ENCODE measurements at regions not wholly inside any gene's neighbourhood (a gene's known extent, or its start where the extent isn't known, plus 50 kb on each side); places are given as distances from the start of the nearest gene placed in this dataset.

DNA sequence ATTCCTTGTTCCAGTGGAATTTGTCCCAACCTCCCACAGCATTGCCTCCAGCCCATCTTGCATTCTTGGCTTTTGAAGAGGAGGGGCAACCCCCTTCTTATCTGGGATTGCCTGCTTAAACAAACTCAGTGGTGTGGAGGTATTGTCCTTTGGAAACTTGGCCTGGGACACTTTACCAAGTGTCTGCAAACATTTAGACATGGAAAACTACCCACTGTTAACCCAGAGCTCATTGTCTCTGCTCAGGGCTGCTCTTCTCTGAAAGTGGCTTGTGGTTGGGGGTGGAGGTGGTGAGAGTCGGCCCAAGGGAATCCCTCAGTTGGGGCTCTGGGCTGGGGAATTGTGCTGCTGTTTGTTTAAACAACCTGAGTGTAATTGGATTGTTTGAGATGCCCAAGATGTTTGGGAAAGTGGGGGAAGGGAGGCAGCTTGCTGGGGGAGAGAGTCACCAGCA is 178.3 kb upstream of the GATA6 start:
- BruUV-seq (replicated peaks), result no TSS peak
- dilution Hi-C loops (cut with HindIII; ENCODE audit: low sequenced_read_pairs, unreplicated experiment) (no loop called here), in situ Hi-C loops (cut with MboI; ENCODE audit: low sequenced_read_pairs) (no loop called here), intact Hi-C loops (cut with micrococcal nuclease) (no loop called here)
- ATAC-seq (ENCODE audit: low read depth) (no peak), DNase-seq (no peak)
- 20% methylated on average over 1 of the region's 1 CpG; no CpG with 5 or more reads in 1 of the 2 experiments for WGBS, 2 experiments (ENCODE audit: extremely low coverage in 2 of 2, insufficient read length in 1 of 2)
- Histone ChIP-seq H2AFZ (replicated peaks; ENCODE audit: low read length, poor library complexity) (no peak overlapping the region), H4K5ac (ENCODE audit: low read depth, low read length) (no peak overlapping the region), H4K20me1 (ENCODE audit: insufficient read depth, low read length) (no peaks in the 10 kb centered on the region), H4K91ac (ENCODE audit: insufficient read depth, low read depth, low read length) (no peak overlapping the region), H2BK15ac (ENCODE audit: low read depth, low read length) (no peak overlapping the region), H2BK5ac (ENCODE audit: low read depth, low read length, poor library complexity, severe bottlenecking) (no peak overlapping the region), H3K4ac (ENCODE audit: low read depth, low read length) (no peak overlapping the region), H3K9me3 (ENCODE audit: control insufficient read depth, insufficient read depth, low read length) (no peaks in the 10 kb centered on the region), H3K18ac (ENCODE audit: low read depth, low read length) (no peak overlapping the region), H3K4me2 (ENCODE audit: low read depth, low read length) (no peak overlapping the region), H2BK20ac (ENCODE audit: low read depth, low read length) (no peak overlapping the region), H3K27me3 (ENCODE audit: control insufficient read depth, insufficient read depth, low read length) (peaks cover 7% of the 10 kb centered on the region), H4K8ac (ENCODE audit: low read depth in 2 of 2, low read length in 2 of 2) (no peak overlapping the region), H2AK5ac (ENCODE audit: low read depth, low read length) (no peak overlapping the region), H3K23ac (ENCODE audit: low read depth, low read length) (no peak overlapping the region), H3K4me3 (ENCODE audit: insufficient read depth, low read depth, low read length) (no peak overlapping the region), H3K14ac (replicated peaks; ENCODE audit: low read depth, low read length) (no peak overlapping the region), H2BK120ac (ENCODE audit: low read depth, low read length) (no peak overlapping the region), H3K79me1 (ENCODE audit: low read depth in 1 of 2, low read length in 2 of 2) (no peaks in the 10 kb centered on the region), H3K9ac (ENCODE audit: low read depth, low read length) (no peak overlapping the region), H2AK9ac (replicated peaks; ENCODE audit: low read depth, low read length, poor library complexity) (no peak overlapping the region), H3K56ac (ENCODE audit: extremely low read depth, insufficient read depth, low read length) (no peak overlapping the region), H3K36me3 (ENCODE audit: control insufficient read depth, insufficient read depth, low read length) (no peaks in the 10 kb centered on the region), H3K4me1 (ENCODE audit: control insufficient read depth, insufficient read depth, low read length) (no peaks in the 10 kb centered on the region), H3K27ac (ENCODE audit: insufficient read depth, low read length) (no peak overlapping the region), H3K9me1 (ENCODE audit: insufficient read depth, low read length) (no peaks in the 10 kb centered on the region)
- CTCF ChIA-PET, result no interaction called here
- TF ChIP-seq MAFK (IDR thresholded peaks at IDR 0.05; ENCODE audit: low read depth, low read length) (no peak), NFE2L2 (IDR thresholded peaks at IDR 0.05; ENCODE audit: low read depth, low read length) (no peak), BHLHE40 (IDR thresholded peaks at IDR 0.05; ENCODE audit: low read depth, low read length) (no peak), FOS (IDR thresholded peaks at IDR 0.05; ENCODE audit: low read depth, low read length) (no peak), RFX5 (IDR thresholded peaks at IDR 0.05; ENCODE audit: low read depth, low read length) (no peak), MXI1 (IDR thresholded peaks at IDR 0.05; ENCODE audit: borderline replicate concordance, low read depth, low read length) (no peak)
- TF ChIP-seq, protein P1, sequence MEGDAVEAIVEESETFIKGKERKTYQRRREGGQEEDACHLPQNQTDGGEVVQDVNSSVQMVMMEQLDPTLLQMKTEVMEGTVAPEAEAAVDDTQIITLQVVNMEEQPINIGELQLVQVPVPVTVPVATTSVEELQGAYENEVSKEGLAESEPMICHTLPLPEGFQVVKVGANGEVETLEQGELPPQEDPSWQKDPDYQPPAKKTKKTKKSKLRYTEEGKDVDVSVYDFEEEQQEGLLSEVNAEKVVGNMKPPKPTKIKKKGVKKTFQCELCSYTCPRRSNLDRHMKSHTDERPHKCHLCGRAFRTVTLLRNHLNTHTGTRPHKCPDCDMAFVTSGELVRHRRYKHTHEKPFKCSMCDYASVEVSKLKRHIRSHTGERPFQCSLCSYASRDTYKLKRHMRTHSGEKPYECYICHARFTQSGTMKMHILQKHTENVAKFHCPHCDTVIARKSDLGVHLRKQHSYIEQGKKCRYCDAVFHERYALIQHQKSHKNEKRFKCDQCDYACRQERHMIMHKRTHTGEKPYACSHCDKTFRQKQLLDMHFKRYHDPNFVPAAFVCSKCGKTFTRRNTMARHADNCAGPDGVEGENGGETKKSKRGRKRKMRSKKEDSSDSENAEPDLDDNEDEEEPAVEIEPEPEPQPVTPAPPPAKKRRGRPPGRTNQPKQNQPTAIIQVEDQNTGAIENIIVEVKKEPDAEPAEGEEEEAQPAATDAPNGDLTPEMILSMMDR (conservative IDR thresholded peaks at IDR 0.05; ENCODE audit: low read depth, low read length), result no peak
- POLR2A ChIA-PET (ENCODE audit: unreplicated experiment), result no interaction called here

Measured in IMR-90 (cell line).